HEK293 (cell line): ENCODE measurements at regions not wholly inside any gene's neighbourhood (a gene's known extent, or its start where the extent isn't known, plus 50 kb on each side); places are given as distances from the start of the nearest gene placed in this dataset.

Source experiments
- CTCF ChIA-PET: fragments of 350-600 bp; formaldehyde crosslinking; extraction: SDS; loops from one replicate; lab custom pipeline; 2021; ENCODE audit warnings: antibody characterized with exemption; lab: Yijun Ruan, JAX
- POLR2A ChIA-PET: fragments of 300-600 bp; formaldehyde crosslinking; extraction: SDS; loops from one replicate; lab custom pipeline; 2020; ENCODE audit warnings: antibody characterized with exemption, inconsistent platforms; lab: Yijun Ruan, JAX
- H3K27ac ChIP-seq: fragments of 200-500 bp; sonication (Bioruptor generic); 2 replicates; pipeline ENCODE4 v1.5.1; 2014; ENCODE audit warnings: low read depth, low read length, control low read depth, inconsistent platforms; ENCODE audit errors: extremely low read depth
- H3K36me3 ChIP-seq, 2 experiments: fragments of 200-500 bp in 1 of 2; sonication (Bioruptor generic) in 1 of 2; 1 replicate in 1 of 2; 2 replicates in 1 of 2; pipeline ENCODE4 v1.5.1; 2014 to 2017; ENCODE audit warnings: inconsistent platforms in 2 of 2, low read length in 2 of 2; ENCODE audit not compliant: control insufficient read depth in 2 of 2, insufficient read depth in 1 of 2
- H3K4me1 ChIP-seq: fragments of 200-500 bp; sonication (Bioruptor generic); 2 replicates; pipeline ENCODE4 v1.5.1; 2014; ENCODE audit warnings: mild to moderate bottlenecking, low read length, inconsistent platforms; ENCODE audit not compliant: control insufficient read depth, insufficient read depth
- H3K4me3 ChIP-seq: 2 replicates; pipeline ENCODE4 v1.5.1; 2011; ENCODE audit warnings: low read depth, mild to moderate bottlenecking, control low read depth, low read length, moderate library complexity
- H3K9me3 ChIP-seq: fragments of 200-500 bp; sonication (Bioruptor generic); 2 replicates; pipeline ENCODE4 v1.5.1; 2014; ENCODE audit warnings: low read depth, low read length, inconsistent platforms; ENCODE audit not compliant: control insufficient read depth, insufficient read depth
- HOXC10 ChIP-seq: sonication (generic); formaldehyde crosslinking; IDR thresholded peaks from 2 replicates; pipeline ENCODE4 v1.8.1; 2023; ENCODE audit warnings: mild to moderate bottlenecking, missing genetic modification reagents
- OVOL3 ChIP-seq: fragments of 450-650 bp; formaldehyde crosslinking; IDR thresholded peaks from 2 replicates; pipeline ENCODE4 v1.5.1; 2016; ENCODE audit warnings: missing biosample characterization, missing genetic modification characterization
- SP7 ChIP-seq: fragments of 450-650 bp; formaldehyde crosslinking; IDR thresholded peaks from 2 replicates; pipeline ENCODE4 v1.5.1; 2016; ENCODE audit warnings: missing biosample characterization, missing genetic modification characterization
- WT1 ChIP-seq: fragments of 450-650 bp; formaldehyde crosslinking; IDR thresholded peaks from 2 replicates; pipeline ENCODE4 v1.5.1; 2016; ENCODE audit warnings: missing biosample characterization, missing genetic modification characterization
- YY2 ChIP-seq: fragments of 450-650 bp; formaldehyde crosslinking; IDR thresholded peaks from 2 replicates; pipeline ENCODE4 v1.5.1; 2016; ENCODE audit warnings: missing biosample characterization, missing genetic modification characterization
- ZEB2 ChIP-seq: fragments of 450-650 bp; formaldehyde crosslinking; IDR thresholded peaks from 2 replicates; pipeline ENCODE4 v1.5.1; 2016; ENCODE audit warnings: missing biosample characterization, missing genetic modification characterization
- ZFP37 ChIP-seq: fragments of 450-650 bp; formaldehyde crosslinking; IDR thresholded peaks from 2 replicates; pipeline ENCODE4 v1.5.1; 2016; ENCODE audit warnings: missing biosample characterization, missing genetic modification characterization
- ZFP41 ChIP-seq: fragments of 450-650 bp; formaldehyde crosslinking; IDR thresholded peaks from 2 replicates; pipeline ENCODE4 v1.5.1; 2016; ENCODE audit warnings: missing biosample characterization, missing genetic modification characterization, borderline replicate concordance
- ZNF10 ChIP-seq: fragments of 450-650 bp; formaldehyde crosslinking; IDR thresholded peaks from 2 replicates; pipeline ENCODE4 v1.5.1; 2017; ENCODE audit warnings: missing biosample characterization, missing genetic modification characterization
- ZNF112 ChIP-seq: fragments of 450-650 bp; formaldehyde crosslinking; IDR thresholded peaks from 2 replicates; pipeline ENCODE4 v1.5.0; 2017; ENCODE audit warnings: missing biosample characterization, missing genetic modification characterization
- ZNF114 ChIP-seq: fragments of 450-650 bp; formaldehyde crosslinking; IDR thresholded peaks from 2 replicates; pipeline ENCODE4 v1.5.0; 2017; ENCODE audit warnings: missing biosample characterization, missing genetic modification characterization
- ZNF184 ChIP-seq: fragments of 450-650 bp; IDR thresholded peaks from 2 replicates; pipeline ENCODE4 v1.5.1; 2018; ENCODE audit warnings: missing biosample characterization, mild to moderate bottlenecking, missing genetic modification characterization
- ZNF2 ChIP-seq: fragments of 450-650 bp; formaldehyde crosslinking; IDR thresholded peaks from 2 replicates; pipeline ENCODE4 v1.5.1; 2016; ENCODE audit warnings: missing biosample characterization, missing genetic modification characterization
- ZNF341 ChIP-seq: fragments of 450-650 bp; formaldehyde crosslinking; IDR thresholded peaks from 2 replicates; pipeline ENCODE4; 2016; ENCODE audit warnings: low read depth, missing biosample characterization, missing genetic modification characterization
- ZNF350 ChIP-seq: fragments of 450-650 bp; formaldehyde crosslinking; IDR thresholded peaks from 2 replicates; pipeline ENCODE4 v1.5.0; 2017; ENCODE audit warnings: missing biosample characterization, mild to moderate bottlenecking, missing genetic modification characterization
- ZNF366 ChIP-seq: fragments of 450-650 bp; formaldehyde crosslinking; conservative IDR thresholded peaks from 2 replicates; pipeline ENCODE4 v1.5.1; 2016; ENCODE audit warnings: missing biosample characterization, missing genetic modification characterization
- ZNF404 ChIP-seq: fragments of 450-650 bp; formaldehyde crosslinking; IDR thresholded peaks from 2 replicates; pipeline ENCODE4 v1.5.1; 2017; ENCODE audit warnings: missing biosample characterization, missing genetic modification characterization
- ZNF433 ChIP-seq: fragments of 450-650 bp; formaldehyde crosslinking; IDR thresholded peaks from 2 replicates; pipeline ENCODE4 v1.5.1; 2016; ENCODE audit warnings: missing biosample characterization, missing genetic modification characterization, low read depth
- ZNF677 ChIP-seq: fragments of 450-650 bp; IDR thresholded peaks from 2 replicates; pipeline ENCODE4 v1.5.0; 2018; ENCODE audit warnings: missing biosample characterization, mild to moderate bottlenecking, missing genetic modification characterization, moderate library complexity
- ZNF707 ChIP-seq: fragments of 450-650 bp; formaldehyde crosslinking; IDR thresholded peaks from 2 replicates; pipeline ENCODE4 v1.5.1; 2016; ENCODE audit warnings: missing biosample characterization, missing genetic modification characterization
- ZNF76 ChIP-seq: fragments of 450-650 bp; formaldehyde crosslinking; IDR thresholded peaks from 2 replicates; pipeline ENCODE4; 2016; ENCODE audit warnings: low read depth, missing biosample characterization, missing genetic modification characterization, borderline replicate concordance
- ZNF777 ChIP-seq: fragments of 450-650 bp; formaldehyde crosslinking; IDR thresholded peaks from 2 replicates; pipeline ENCODE4 v1.5.1; 2017; ENCODE audit warnings: missing biosample characterization, missing genetic modification characterization, borderline replicate concordance
- ZNF792 ChIP-seq: fragments of 450-650 bp; formaldehyde crosslinking; IDR thresholded peaks from 2 replicates; pipeline ENCODE4 v1.5.1; 2016; ENCODE audit warnings: missing biosample characterization, missing genetic modification characterization
- ZSCAN16 ChIP-seq: fragments of 450-650 bp; formaldehyde crosslinking; IDR thresholded peaks from 2 replicates; pipeline ENCODE4 v1.5.1; 2016; ENCODE audit warnings: missing biosample characterization, missing genetic modification characterization
- ZSCAN30 ChIP-seq: fragments of 450-650 bp; IDR thresholded peaks from 2 replicates; pipeline ENCODE4 v1.5.1; 2018; ENCODE audit warnings: missing biosample characterization, mild to moderate bottlenecking, missing genetic modification characterization, moderate library complexity
- TF ChIP-seq, protein P1 (sequence below): fragments of 450-650 bp; IDR thresholded peaks from 2 replicates; pipeline ENCODE4 v1.5.1; 2018; ENCODE audit warnings: missing biosample characterization, missing genetic modification characterization
- TF ChIP-seq, protein P2 (sequence below): fragments of 450-650 bp; formaldehyde crosslinking; IDR thresholded peaks from 2 replicates; pipeline ENCODE4 v1.5.1; 2016; ENCODE audit warnings: missing biosample characterization, missing genetic modification characterization
- TF ChIP-seq, protein P3 (sequence below): fragments of 450-650 bp; formaldehyde crosslinking; IDR thresholded peaks from 2 replicates; pipeline ENCODE4 v1.5.1; 2016; ENCODE audit warnings: missing biosample characterization, missing genetic modification characterization
- TF ChIP-seq, protein P4 (sequence below): fragments of 450-650 bp; formaldehyde crosslinking; IDR thresholded peaks from 2 replicates; pipeline ENCODE4 v1.5.1; 2017; ENCODE audit warnings: missing biosample characterization, missing genetic modification characterization
- TF ChIP-seq, protein P5 (sequence below): fragments of 450-650 bp; formaldehyde crosslinking; IDR thresholded peaks from 2 replicates; pipeline ENCODE4 v1.5.1; 2016; ENCODE audit warnings: missing biosample characterization, missing genetic modification characterization

DNA sequence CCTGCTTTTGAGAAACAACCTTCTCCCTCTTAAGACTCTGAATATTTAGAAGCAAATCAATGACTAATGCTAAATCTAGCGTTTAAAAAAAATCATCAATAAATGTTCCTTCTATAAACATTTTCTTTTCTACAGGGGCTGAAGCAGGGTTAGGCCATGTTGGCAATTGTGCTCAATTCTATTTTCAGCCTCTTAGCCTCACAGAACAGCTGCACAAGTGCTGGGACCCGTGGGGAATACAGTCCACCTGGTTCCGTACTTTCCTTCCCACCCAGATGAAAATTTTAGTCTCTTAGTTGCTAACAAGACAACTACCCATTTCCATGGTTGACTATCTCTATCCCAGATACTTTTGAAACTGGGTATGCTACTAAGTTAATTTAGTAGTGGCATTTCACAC, 138.6 kb downstream of the RPS12 start (continued):
- TF ChIP-seq, protein P1, sequence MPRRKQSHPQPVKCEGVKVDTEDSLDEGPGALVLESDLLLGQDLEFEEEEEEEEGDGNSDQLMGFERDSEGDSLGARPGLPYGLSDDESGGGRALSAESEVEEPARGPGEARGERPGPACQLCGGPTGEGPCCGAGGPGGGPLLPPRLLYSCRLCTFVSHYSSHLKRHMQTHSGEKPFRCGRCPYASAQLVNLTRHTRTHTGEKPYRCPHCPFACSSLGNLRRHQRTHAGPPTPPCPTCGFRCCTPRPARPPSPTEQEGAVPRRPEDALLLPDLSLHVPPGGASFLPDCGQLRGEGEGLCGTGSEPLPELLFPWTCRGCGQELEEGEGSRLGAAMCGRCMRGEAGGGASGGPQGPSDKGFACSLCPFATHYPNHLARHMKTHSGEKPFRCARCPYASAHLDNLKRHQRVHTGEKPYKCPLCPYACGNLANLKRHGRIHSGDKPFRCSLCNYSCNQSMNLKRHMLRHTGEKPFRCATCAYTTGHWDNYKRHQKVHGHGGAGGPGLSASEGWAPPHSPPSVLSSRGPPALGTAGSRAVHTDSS (tag by site-specific recombination), result no peak
- TF ChIP-seq OVOL3 (tag by site-specific recombination) (no peak), ZNF433 (no peak), WT1 (no peak), ZNF341 (tag by site-specific recombination) (no peak), ZFP41 (tag by site-specific recombination) (no peak), ZEB2 (tag by site-specific recombination) (no peak), ZNF184 (no peak), ZSCAN16 (no peak)
- TF ChIP-seq, protein P2, sequence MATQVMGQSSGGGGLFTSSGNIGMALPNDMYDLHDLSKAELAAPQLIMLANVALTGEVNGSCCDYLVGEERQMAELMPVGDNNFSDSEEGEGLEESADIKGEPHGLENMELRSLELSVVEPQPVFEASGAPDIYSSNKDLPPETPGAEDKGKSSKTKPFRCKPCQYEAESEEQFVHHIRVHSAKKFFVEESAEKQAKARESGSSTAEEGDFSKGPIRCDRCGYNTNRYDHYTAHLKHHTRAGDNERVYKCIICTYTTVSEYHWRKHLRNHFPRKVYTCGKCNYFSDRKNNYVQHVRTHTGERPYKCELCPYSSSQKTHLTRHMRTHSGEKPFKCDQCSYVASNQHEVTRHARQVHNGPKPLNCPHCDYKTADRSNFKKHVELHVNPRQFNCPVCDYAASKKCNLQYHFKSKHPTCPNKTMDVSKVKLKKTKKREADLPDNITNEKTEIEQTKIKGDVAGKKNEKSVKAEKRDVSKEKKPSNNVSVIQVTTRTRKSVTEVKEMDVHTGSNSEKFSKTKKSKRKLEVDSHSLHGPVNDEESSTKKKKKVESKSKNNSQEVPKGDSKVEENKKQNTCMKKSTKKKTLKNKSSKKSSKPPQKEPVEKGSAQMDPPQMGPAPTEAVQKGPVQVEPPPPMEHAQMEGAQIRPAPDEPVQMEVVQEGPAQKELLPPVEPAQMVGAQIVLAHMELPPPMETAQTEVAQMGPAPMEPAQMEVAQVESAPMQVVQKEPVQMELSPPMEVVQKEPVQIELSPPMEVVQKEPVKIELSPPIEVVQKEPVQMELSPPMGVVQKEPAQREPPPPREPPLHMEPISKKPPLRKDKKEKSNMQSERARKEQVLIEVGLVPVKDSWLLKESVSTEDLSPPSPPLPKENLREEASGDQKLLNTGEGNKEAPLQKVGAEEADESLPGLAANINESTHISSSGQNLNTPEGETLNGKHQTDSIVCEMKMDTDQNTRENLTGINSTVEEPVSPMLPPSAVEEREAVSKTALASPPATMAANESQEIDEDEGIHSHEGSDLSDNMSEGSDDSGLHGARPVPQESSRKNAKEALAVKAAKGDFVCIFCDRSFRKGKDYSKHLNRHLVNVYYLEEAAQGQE (tag by site-specific recombination), result no peak

DNA sequence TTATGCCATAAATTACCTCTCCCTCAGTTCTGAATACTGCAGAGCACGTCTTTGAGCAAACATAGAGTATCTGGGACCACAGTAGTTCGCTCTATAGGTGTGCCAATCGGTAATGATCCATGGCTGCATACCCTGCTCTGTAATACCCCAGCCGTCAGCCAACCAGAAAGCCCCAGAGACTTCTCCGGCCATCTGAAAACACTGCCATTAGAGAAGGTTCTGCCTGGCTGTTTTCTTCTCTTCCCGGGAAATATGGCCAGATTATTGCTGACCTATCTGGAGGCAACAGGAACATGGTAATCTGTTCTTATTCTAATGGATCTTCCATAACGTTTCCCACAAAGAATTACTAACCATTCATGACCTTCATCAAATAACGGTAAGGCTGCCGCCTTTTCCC, 139.9 kb downstream of the RPS12 start:
- Histone ChIP-seq H3K4me3 (no peak overlapping the region), H3K9me3 (no peaks in the 10 kb centered on the region), H3K36me3 (no peaks in the 10 kb centered on the region), H3K27ac (no peak overlapping the region), H3K4me1 (no peaks in the 10 kb centered on the region)
- ChIA-PET CTCF (interaction anchor here (0.6 to 4.8 kb wide), 2 partner anchors 8 to 330 kb away, joined by 5 to 36 read pairs; no protein-coding TSS in a partner anchor), POLR2A (no interaction called here)
- TF ChIP-seq ZNF792 (no peak), ZNF366 (tag by site-specific recombination) (no peak), ZNF184 (no peak), ZNF76 (no peak), ZSCAN30 (tag by site-specific recombination) (no peak), ZNF10 (no peak), ZNF404 (no peak), ZNF777 (tag by site-specific recombination) (no peak)
- TF ChIP-seq, protein P3, sequence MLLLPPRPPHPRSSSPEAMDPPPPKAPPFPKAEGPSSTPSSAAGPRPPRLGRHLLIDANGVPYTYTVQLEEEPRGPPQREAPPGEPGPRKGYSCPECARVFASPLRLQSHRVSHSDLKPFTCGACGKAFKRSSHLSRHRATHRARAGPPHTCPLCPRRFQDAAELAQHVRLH (tag by site-specific recombination), result no peak
- TF ChIP-seq, protein P4, sequence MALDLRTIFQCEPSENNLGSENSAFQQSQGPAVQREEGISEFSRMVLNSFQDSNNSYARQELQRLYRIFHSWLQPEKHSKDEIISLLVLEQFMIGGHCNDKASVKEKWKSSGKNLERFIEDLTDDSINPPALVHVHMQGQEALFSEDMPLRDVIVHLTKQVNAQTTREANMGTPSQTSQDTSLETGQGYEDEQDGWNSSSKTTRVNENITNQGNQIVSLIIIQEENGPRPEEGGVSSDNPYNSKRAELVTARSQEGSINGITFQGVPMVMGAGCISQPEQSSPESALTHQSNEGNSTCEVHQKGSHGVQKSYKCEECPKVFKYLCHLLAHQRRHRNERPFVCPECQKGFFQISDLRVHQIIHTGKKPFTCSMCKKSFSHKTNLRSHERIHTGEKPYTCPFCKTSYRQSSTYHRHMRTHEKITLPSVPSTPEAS, result no peak
- TF ChIP-seq, all 188 proteins: peak for 0

DNA sequence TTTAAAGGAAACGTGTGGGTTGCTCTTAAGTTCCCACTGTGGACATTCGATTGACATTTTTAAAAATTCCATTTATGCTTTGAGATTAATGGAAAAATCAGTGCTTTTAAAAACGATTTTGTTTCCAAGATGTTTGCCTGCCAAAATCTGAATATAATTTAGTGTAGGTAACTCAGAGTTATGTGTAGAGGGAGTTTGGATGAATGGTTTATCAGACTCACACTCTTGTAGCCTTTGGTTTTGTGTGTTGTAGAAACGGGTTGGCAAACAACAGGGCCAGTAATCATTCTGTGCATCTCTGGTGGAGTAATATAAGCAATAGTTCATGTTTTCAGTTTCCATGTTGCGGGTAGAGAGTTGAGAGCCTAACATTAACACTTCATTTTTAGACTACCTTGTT, 140.6 kb downstream of the RPS12 start:
- no peaks in the 10 kb centered on the region for H3K36me3 ChIP-seq
- no peaks in the 10 kb centered on the region for H3K9me3 ChIP-seq
- H3K27ac ChIP-seq, result no peak overlapping the region
- H3K4me3 ChIP-seq, result no peak overlapping the region
- no peaks in the 10 kb centered on the region for H3K4me1 ChIP-seq
- ChIA-PET CTCF (no interaction called here), POLR2A (no interaction called here)
- no peak for TF ChIP-seq ZNF2 (tag by site-specific recombination)
- TF ChIP-seq ZNF184, result no peak
- TF ChIP-seq WT1, result no peak
- no peak for TF ChIP-seq ZNF350 (tag by site-specific recombination)
- no peak for TF ChIP-seq YY2 (tag by site-specific recombination)
- TF ChIP-seq SP7 (tag by site-specific recombination), result no peak
- TF ChIP-seq, protein P5, sequence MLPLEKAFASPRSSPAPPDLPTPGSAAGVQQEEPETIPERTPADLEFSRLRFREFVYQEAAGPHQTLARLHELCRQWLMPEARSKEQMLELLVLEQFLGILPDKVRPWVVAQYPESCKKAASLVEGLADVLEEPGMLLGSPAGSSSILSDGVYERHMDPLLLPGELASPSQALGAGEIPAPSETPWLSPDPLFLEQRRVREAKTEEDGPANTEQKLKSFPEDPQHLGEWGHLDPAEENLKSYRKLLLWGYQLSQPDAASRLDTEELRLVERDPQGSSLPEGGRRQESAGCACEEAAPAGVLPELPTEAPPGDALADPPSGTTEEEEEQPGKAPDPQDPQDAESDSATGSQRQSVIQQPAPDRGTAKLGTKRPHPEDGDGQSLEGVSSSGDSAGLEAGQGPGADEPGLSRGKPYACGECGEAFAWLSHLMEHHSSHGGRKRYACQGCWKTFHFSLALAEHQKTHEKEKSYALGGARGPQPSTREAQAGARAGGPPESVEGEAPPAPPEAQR (tag by site-specific recombination), result no peak
- no peak for TF ChIP-seq ZNF112
- no peak for TF ChIP-seq ZFP37 (tag by site-specific recombination)
- TF ChIP-seq HOXC10, result no peak
- TF ChIP-seq ZNF114, result no peak
- TF ChIP-seq ZNF707 (tag by site-specific recombination), result no peak
- TF ChIP-seq ZNF677 (tag by site-specific recombination), result no peak
